ENCODE measurements at regions not wholly inside any gene's neighbourhood (a gene's known extent, or its start where the extent isn't known, plus 50 kb on each side); places are given as distances from the start of the nearest gene placed in this dataset.

DNA sequence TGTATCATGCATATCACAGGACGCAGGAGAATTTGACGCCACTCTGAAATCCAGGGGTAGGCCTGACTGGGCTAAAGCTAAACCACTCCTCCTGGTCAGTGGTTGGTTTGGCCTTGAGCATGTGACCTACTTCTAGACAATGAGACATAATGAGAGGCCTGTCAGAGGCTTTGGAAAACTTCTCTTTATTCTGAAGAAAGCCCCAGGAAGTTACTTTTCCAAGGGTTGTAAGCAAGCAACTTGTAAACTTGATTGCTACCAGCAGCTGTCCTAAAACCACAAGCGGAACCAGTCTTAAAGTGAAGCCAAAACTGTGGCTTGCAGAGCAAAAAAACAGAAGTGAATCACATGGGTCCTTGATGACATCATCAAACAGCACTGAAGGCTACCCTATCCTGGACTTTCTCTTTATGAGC is 138.2 kb upstream of the COX10 start:
- DNase-seq (ENCODE audit: low read depth in 2 of 2) = no peak

- no peak for DNase-seq (ENCODE audit: low read depth in 2 of 2)
These were observed 137.4 kb upstream of the COX10 start for GRCh38 chr17:13931800-13932460.

- DNase-seq (ENCODE audit: low read depth in 2 of 2) = no peak
These were observed 135.6 kb upstream of the COX10 start for GRCh38 chr17:13933441-13934276.

- DNase-seq (ENCODE audit: low read depth in 2 of 2) = no peak
These were observed 130.1 kb upstream of the COX10 start for GRCh38 chr17:13939222-13939621.

DNA sequence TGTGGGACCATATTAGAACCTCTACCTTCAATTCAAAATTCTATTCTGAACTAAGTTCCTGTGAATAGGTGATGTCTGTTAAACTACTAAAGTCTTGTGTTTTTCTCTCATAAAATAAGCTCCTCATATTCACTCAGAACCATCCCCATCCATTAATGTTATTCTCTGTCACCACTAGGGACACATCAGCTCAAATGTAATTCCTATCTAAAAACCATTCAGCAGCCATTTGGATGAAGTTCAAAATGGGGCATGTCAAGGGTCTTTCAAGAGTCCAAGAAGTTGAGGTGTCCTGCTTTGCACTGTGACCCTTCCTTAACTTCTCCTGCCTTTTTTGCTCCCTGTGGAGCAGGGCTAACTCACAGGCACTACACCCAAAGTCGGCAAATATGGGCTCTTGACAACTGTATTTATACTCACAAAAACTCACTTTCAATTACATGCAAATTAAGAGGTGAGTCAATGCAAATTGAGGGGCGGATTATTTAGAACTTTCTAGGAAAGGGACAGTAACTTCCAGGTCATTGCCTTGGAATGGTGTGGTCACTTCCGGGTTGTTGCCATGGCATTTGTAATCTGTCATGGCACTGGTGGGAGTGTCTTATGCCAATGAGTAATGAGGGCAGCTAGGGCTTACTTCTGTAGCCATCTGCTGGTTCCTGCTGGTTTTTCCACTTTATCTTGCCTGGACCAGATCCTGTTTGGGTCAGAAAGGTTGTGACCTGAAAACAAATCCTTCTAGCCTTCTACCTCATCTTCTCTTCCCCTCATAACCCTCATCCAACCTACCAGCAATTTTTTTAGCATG is 128.2 kb upstream of the COX10 start:
- DNase-seq (ENCODE audit: low read depth in 2 of 2) = no peak

- DNase-seq (ENCODE audit: low read depth in 2 of 2) = no peak
These were observed 127.5 kb upstream of the COX10 start for GRCh38 chr17:13941781-13942180.

- DNase-seq (ENCODE audit: low read depth in 2 of 2) = no peak
These were observed 125.4 kb upstream of the COX10 start for GRCh38 chr17:13943909-13944308.

DNA sequence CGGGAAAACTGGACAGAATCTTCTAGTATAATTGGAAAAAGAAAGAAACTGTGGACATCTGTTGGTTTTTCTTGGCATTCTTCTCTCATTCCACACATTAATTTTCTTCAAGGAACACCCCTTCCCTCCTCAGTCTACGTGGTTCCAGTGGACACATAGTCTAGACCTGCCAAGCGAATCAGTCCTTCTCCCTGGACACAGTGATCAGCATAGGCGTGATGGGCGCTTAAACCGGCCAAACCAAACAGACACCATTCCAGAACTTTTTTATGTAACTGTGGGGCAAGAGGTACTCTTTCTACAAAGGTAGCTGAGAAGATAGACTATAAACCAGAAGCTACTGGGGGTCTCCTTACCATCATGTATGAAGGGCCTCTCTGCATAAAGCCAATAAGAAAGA is 121.8 kb upstream of the COX10 start:
- no peak for DNase-seq (ENCODE audit: low read depth in 2 of 2)

GRCh38 chr17:13952009-13952750 is 117.1 kb upstream of the COX10 start:
- no peak for DNase-seq (ENCODE audit: low read depth in 2 of 2)

DNA sequence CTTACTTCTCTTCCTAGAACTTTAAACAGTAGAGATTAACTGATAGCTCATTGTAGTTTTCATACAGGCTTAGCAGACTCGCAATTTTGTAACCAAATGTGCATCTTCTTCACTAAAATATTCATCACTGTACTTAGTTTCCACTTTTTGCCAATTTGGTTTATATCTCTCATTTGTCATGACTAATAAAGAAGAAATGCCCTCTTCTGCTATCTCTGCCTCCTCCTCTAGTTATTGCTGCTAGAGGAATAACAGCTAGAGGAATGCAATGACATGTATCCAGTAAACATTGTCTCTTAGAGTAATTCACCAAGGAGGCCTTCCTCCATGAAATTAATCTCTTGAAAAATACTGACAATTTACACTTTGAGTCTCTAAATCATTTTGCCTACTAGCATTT is 115.5 kb upstream of the COX10 start:
- DNase-seq (ENCODE audit: low read depth in 2 of 2) = no peak

GRCh38 chr17:13957636-13958035 is 111.7 kb upstream of the COX10 start:
- DNase-seq (ENCODE audit: low read depth in 2 of 2) = no peak

GRCh38 chr17:13958773-13959172 is 110.5 kb upstream of the COX10 start:
- no peak for DNase-seq (ENCODE audit: low read depth in 2 of 2)

- no peak for DNase-seq (ENCODE audit: low read depth in 2 of 2)
These were observed 108.0 kb upstream of the COX10 start for GRCh38 chr17:13961265-13961664.

- no peak for DNase-seq (ENCODE audit: low read depth in 2 of 2)
These were observed 106.5 kb upstream of the COX10 start for GRCh38 chr17:13962716-13963240.

DNA sequence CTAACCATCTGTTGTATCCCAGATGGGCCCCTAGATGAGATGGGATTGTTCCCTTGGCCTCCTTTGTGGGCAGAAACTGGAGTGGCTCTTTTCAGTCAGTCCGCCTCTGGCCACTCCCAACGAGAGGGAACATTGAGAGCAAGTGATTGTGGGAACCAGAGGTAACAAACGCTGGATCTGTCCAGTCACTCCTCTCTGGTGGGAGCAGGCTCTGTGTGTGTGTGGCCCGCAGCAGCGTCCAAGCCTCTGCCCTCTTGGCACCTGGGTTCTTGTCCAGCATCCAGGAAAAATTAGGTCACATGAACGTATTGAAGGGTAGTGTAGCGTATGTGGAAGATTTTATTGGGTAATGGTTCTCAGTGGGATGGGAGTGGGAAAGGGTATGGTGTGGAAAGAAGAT is 101.9 kb upstream of the COX10 start:
- DNase-seq (ENCODE audit: low read depth in 2 of 2) = no peak

DNA sequence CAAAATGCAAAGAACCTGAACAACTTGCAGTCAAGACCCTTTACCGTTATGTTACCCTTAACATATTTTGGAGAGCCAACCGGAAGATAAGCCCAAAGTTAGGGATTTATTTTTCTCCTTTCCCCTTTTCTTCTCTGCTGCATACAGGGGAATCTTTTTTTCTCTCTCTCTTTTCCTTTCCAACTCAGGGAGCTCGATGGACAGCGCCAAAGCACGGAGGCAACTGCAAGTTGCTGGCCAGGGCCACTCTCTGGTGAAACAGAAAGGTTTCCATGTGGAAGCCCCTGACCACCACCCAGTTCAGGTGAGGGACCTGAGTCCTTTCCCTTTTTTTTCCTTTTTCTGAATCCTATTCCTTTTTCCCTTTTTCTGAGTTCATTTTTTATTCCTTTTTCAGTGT is 98.8 kb upstream of the COX10 start:
- no peak for DNase-seq (ENCODE audit: low read depth in 2 of 2)

DNA sequence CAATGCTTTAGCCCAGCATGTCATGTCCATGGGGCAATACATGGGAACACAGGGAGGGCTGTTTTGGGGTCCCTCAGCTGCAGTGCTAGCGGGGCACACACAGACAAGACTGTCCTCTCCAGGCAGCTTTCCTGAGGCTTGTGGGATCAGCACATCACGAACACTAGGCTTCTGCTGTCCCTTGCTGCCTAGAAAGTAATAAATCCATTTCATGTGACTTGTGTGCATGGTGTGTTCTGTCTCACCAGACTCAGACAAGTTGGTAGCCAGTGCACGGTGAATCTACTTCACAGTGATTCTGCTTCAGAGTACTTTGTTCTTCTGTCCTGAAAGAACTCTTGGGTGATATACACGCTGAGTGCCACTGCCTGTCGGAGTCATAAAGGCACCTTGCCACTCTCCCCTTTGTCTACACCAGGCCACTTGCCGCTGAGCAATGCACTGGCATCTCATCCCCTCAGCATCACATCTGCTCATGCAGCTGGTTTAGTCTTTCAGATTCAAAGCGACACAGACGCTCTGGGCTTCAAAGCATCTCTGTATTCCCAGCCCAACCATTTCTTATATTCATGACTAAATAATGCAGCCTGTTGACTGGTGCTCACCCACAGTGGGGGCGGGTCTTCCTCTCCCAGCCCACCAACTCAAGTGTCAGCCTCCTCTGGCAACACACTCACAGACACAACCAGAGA is 95.2 kb upstream of the COX10 start:
- no peak for DNase-seq (ENCODE audit: low read depth in 2 of 2)

DNA sequence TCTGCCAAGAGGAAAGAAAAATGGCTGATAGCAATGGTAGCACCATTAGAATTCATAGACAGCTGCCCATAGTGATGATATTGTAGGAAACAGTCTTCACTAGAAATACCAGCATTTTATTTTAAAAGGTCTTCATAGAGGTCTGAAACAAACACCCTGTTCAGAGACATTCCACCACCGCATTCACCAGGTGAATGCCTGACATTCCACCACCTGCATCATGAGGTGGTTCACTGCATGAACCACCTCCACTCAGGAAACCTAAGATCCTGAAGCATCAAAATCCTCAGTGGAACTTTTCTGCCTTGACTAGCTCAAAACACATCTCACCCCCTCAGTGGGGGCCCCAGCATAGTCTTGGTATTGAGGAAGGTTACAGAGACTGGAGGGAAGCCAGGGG is 91.5 kb upstream of the COX10 start:
- no peak for DNase-seq (ENCODE audit: low read depth in 2 of 2)

DNA sequence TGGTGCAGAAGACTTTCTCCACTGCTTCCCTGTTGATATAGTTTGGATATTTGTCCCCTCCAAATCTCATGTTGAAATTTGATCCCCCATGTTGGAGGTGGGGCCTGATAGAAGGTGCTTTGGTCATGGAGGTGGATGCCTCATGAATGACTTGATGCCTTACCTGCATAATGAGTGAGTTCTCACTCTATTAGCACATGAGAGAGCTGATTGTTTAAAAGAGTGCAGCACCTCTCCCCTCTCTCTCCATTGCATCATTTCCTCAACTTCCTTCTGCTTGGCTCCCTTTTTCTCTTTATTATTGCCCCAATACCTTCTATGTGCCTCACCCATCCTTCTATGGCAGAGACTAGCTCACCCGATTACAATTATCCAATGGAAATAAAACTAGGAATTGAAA is 90.8 kb upstream of the COX10 start:
- DNase-seq (ENCODE audit: low read depth in 2 of 2) = no peak

- no peak for DNase-seq (ENCODE audit: low read depth in 2 of 2)
These were observed 87.4 kb upstream of the COX10 start for GRCh38 chr17:13981881-13982280.

GRCh38 chr17:13984956-13985355 is 84.3 kb upstream of the COX10 start:
- DNase-seq (ENCODE audit: low read depth in 2 of 2) = no peak

All from stimulated activated CD4-positive, alpha-beta T cell treated with anti-CD3 and anti-CD28 coated beads, Interleukin-12 subunit alpha, Interleukin-12 subunit beta, amount 100 ng/mL, for 24 hours (primary cell).